Activated CD8-positive, alpha-beta T cell treated with anti-CD3 and anti-CD28 coated beads, Interleukin-2, amount 10 ng/mL, durations not matched to agents 7 days and 5 days (primary cell): ENCODE measurements at regions not wholly inside any gene's neighbourhood (a gene's known extent, or its start where the extent isn't known, plus 50 kb on each side); places are given as distances from the start of the nearest gene placed in this dataset.

Experiments
- ATAC-seq: fragments of 150-1000 bp; cut with Tn5 transposase; one replicate; pipeline ENCODE4 v1.10.0; 2021; ENCODE audit warnings: moderate library complexity
- CTCF ChIA-PET: fragments of 350-600 bp; sonication (Branson Sonifier 250); formaldehyde crosslinking; loops from one replicate; lab custom pipeline; 2021; ENCODE audit warnings: antibody characterized with exemption; lab: Charles Lee
- POLR2A ChIA-PET: fragments of 350-600 bp; sonication (Branson Sonifier 250); formaldehyde crosslinking; loops from one replicate; lab custom pipeline; 2021; ENCODE audit warnings: antibody characterized with exemption; lab: Charles Lee
- DNase-seq: peaks from one replicate; pipeline ENCODE4 v3.0.0-alpha.2; 2020
- H3K27ac Mint-ChIP-seq: one replicate; pipeline ENCODE4 v1.8.0; 2021; ENCODE audit warnings: mild to moderate bottlenecking, mixed read lengths
- H3K27me3 Mint-ChIP-seq: one replicate; pipeline ENCODE4 v1.8.0; 2021; ENCODE audit warnings: low read depth, mixed read lengths
- H3K36me3 Mint-ChIP-seq: one replicate; pipeline ENCODE4 v1.8.0; 2021; ENCODE audit warnings: low read depth, mixed read lengths
- H3K4me1 Mint-ChIP-seq: one replicate; pipeline ENCODE4 v1.8.0; 2021; ENCODE audit warnings: low read depth, mixed read lengths
- H3K4me3 Mint-ChIP-seq: one replicate; pipeline ENCODE4 v1.8.0; 2021; ENCODE audit warnings: mild to moderate bottlenecking, mixed read lengths
- H3K9me3 Mint-ChIP-seq: one replicate; pipeline ENCODE4 v1.8.0; 2022; ENCODE audit warnings: mixed read lengths; ENCODE audit not compliant: insufficient read depth

DNA sequence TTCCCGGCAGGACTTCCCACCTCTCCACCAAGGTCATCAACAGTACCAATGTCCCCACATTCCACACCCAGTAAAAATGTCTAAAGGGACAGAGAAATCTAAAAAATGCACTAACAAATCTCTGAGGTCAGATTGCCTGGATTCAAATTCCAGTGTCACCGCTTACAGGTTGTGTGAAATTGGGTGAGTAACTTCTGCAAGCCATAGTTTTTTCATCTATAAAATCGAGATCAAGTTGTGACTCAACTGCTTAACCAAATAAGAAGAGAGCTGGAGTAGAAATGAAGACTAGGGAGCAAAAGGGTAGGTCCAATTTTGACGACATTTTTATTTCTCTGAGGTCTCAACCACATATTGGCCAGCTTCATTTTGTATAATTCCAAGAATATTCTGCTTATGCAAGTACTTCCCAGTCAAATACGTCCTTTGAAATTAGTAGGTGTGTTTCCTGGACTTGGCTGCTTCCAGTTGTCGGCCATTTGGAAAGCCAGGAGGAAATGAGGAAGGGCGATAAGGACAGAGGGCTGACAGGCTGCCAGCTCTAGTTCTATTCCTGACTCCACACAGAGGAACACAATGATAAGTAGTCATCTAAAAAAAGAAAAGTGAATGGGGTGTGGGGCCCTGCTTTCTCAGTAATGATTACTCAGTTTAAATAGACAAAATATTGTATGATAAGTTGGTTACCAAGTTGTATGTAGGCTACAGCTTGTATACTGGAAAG lies 57.7 kb upstream of the ZC3H11B start:
- H3K27ac Mint-ChIP-seq: no peak overlapping the region
- ChIA-PET POLR2A (interaction anchor here (0.7 kb wide), 1 partner anchor 249 kb away, joined by 3 read pairs; no protein-coding TSS in a partner anchor), CTCF (no interaction called here)
- DNase-seq (no peak), ATAC-seq (no peak)
- no peak overlapping the region for H3K4me3 Mint-ChIP-seq
- H3K27me3 Mint-ChIP-seq: no peaks in the 10 kb centered on the region
- H3K9me3 Mint-ChIP-seq: no peaks in the 10 kb centered on the region
- no peaks in the 10 kb centered on the region for H3K36me3 Mint-ChIP-seq
- no peaks in the 10 kb centered on the region for H3K4me1 Mint-ChIP-seq

DNA sequence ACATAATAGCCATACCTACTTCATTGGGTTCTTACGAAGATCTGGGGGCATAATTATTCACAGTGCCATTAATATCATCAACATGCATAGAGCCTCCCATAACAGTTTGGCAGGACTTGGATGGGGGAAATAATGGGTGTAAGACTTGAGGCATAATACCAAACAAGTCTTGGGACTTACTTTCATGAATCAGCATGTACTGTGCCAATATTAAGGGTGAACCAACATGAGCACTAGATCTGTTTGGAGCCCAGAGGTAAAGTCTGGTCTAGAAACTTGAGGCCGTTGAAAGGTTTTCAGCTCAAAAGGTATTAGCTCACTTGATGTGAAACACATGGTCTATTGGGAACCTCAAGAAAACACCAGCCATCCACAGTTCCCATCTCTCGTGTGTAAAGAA lies 56.7 kb upstream of the ZC3H11B start:
- ATAC-seq: no peak
- H3K27ac Mint-ChIP-seq: no peak overlapping the region

DNA sequence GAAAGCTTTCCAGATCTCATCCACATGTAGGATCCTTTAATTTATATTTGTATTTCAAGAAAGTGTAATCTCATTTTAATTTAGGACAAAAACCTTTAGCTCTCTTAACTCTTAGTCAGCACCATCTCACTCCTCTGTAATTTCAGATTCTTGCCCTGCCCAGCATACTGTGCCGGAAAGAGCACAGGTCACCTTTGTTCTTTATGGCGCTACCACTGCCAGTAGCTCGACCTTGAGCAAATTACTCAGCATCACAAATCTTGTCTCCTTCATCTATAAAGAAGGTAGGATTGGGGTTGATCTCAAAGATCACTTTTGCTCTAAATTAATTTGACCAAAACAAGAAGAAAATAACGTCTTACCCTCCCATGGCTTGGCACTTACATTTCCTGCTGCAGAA lies 56.1 kb upstream of the ZC3H11B start:
- H3K4me3 Mint-ChIP-seq: no peak overlapping the region
- DNase-seq (no peak), ATAC-seq (no peak)
- no peaks in the 10 kb centered on the region for H3K4me1 Mint-ChIP-seq
- CTCF ChIA-PET: no interaction called here
- no peaks in the 10 kb centered on the region for H3K27me3 Mint-ChIP-seq
- H3K36me3 Mint-ChIP-seq: no peaks in the 10 kb centered on the region
- POLR2A ChIA-PET: no interaction called here
- H3K27ac Mint-ChIP-seq: no peak overlapping the region
- H3K9me3 Mint-ChIP-seq: no peaks in the 10 kb centered on the region

More for the DNA sequence above, 56.7 kb upstream of the ZC3H11B start:
- Mint-ChIP-seq H3K4me1 (no peaks in the 10 kb centered on the region), H3K36me3 (no peaks in the 10 kb centered on the region), H3K9me3 (no peaks in the 10 kb centered on the region), H3K27me3 (no peaks in the 10 kb centered on the region), H3K4me3 (no peak overlapping the region)
- no peak for DNase-seq
- ChIA-PET CTCF (no interaction called here), POLR2A (interaction anchor here (0.7 kb wide), 1 partner anchor 250 kb away, joined by 3 read pairs; no protein-coding TSS in a partner anchor)

DNA sequence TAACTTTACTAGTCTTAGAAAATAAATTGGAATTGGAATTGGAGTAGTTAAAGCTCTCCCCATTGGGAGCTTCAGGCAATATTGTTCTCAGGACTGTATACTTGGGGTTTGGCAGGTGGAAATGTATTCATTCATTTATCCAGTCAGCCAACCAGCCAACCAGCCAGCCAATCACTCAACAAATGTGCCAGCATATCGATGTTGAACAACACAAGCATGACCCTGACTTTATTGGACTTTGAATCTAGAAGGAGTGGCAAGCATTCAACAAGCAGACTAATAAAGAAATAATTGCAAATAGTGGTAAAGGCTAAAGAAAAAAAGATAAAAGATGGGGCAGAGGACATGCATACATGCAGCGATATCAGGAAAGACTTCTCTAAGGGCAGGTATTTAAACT lies 55.5 kb upstream of the ZC3H11B start:
- no peaks in the 10 kb centered on the region for H3K9me3 Mint-ChIP-seq
- ATAC-seq: no peak
- H3K27ac Mint-ChIP-seq: no peak overlapping the region
- no peaks in the 10 kb centered on the region for H3K36me3 Mint-ChIP-seq
- DNase-seq: no peak
- ChIA-PET CTCF (no interaction called here), POLR2A (no interaction called here)
- H3K4me1 Mint-ChIP-seq: no peaks in the 10 kb centered on the region
- H3K27me3 Mint-ChIP-seq: no peaks in the 10 kb centered on the region
- no peak overlapping the region for H3K4me3 Mint-ChIP-seq

DNA sequence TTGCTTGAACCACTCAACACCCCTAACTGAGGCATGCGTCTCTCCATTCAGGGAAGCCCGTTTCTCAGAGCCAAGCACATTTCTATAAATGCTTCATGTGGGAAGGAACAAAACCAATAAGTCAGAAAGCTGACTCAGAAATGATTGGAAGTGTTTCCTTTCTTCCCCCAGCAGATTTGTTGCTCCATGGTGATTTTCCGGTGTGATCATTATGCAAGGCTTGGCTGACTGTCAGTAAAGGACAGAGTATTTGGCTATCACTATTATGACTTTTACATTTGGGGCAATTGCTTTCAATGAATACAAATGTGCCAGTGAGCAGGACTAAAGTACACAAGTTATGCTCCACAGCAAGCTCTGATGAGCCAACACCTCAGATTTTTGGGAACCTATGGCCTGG lies 53.3 kb upstream of the ZC3H11B start:
- DNase-seq: no peak
- Mint-ChIP-seq H3K36me3 (no peaks in the 10 kb centered on the region), H3K27me3 (no peaks in the 10 kb centered on the region), H3K4me3 (no peak overlapping the region), H3K9me3 (no peaks in the 10 kb centered on the region), H3K4me1 (no peaks in the 10 kb centered on the region), H3K27ac (no peak overlapping the region)
- CTCF ChIA-PET: no interaction called here
- POLR2A ChIA-PET: no interaction called here
- ATAC-seq: no peak

DNA sequence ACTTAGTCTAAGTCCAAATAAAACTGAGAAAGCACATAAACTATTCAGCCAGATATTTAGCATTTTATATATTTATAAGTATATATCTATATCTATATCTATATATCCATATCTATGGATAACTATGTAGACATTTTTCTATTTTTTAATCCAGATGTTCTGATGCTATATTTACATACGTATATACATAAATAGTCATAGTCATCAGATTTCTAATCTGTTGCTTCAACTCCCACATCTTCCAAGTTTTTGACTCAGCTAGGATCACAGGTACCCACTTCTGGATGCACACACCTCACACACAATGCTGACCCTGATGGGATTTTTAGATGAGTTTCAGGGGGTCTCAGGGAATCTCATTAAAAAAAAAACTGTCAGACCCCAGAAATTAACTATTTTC lies 52.2 kb upstream of the ZC3H11B start:
- ATAC-seq: no peak
- Mint-ChIP-seq H3K4me1 (peaks cover 4% of the 10 kb centered on the region), H3K27me3 (peaks cover 2% of the 10 kb centered on the region), H3K4me3 (no peak overlapping the region), H3K27ac (no peak overlapping the region), H3K9me3 (no peaks in the 10 kb centered on the region), H3K36me3 (no peaks in the 10 kb centered on the region)
- ChIA-PET CTCF (no interaction called here), POLR2A (no interaction called here)
- DNase-seq: no peak

DNA sequence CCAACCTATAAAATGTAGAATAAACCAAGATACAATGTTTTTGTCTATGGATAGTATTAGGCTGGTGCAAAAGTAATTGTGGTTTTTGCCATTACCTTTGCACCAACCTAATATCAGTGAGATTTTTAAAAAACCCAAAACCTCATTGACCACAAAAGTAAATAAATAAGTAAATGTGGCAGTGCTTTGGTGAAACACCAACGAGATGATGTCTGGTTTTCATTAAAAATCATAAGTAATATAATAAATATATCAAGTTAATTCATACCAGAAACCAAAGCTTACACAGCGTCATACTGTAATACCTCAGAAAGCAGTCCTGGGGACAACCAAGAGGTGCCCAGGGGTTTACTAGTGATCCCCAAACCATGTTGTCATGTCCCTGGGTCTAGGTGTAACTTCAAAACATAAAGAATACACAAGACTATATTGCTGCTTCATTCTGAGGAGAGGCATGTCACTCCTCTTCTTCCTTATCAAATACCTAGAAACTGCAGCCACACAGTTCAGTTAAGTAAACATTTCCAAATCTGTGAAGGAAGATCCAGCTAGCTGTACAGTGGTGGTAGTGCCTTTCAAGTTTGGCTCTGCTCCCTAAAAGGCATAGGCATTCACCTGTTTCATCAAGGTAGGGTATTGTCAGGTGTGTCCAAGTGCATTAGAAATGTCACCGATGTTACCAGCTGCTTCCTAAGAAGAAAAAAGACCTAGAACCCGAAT lies 51.6 kb upstream of the ZC3H11B start:
- no peaks in the 10 kb centered on the region for H3K36me3 Mint-ChIP-seq

More for the DNA sequence above, 51.6 kb upstream of the ZC3H11B start:
- CTCF ChIA-PET: no interaction called here
- Mint-ChIP-seq H3K4me3 (no peak overlapping the region), H3K9me3 (no peaks in the 10 kb centered on the region), H3K4me1 (peaks cover 4% of the 10 kb centered on the region), H3K27me3 (peaks cover 6% of the 10 kb centered on the region), H3K27ac (no peak overlapping the region)
- DNase-seq (no peak), ATAC-seq (no peak)
- POLR2A ChIA-PET: no interaction called here
